HEK293 (cell line): ENCODE measurements at regions not wholly inside any gene's neighbourhood (a gene's known extent, or its start where the extent isn't known, plus 50 kb on each side); places are given as distances from the start of the nearest gene placed in this dataset.

Experiments used
- SP2 ChIP-seq: fragments of 450-650 bp; formaldehyde crosslinking; IDR thresholded peaks from 2 replicates; pipeline ENCODE4 v1.5.1; 2016; ENCODE audit warnings: missing biosample characterization, missing genetic modification characterization
- ZNF114 ChIP-seq: fragments of 450-650 bp; formaldehyde crosslinking; IDR thresholded peaks from 2 replicates; pipeline ENCODE4 v1.5.0; 2017; ENCODE audit warnings: missing biosample characterization, missing genetic modification characterization
- ZNF423 ChIP-seq: fragments of 450-650 bp; formaldehyde crosslinking; IDR thresholded peaks from 2 replicates; pipeline ENCODE4 v1.5.1; 2016; ENCODE audit warnings: missing biosample characterization, missing genetic modification characterization
- TF ChIP-seq, protein P1 (sequence below): fragments of 450-650 bp; formaldehyde crosslinking; IDR thresholded peaks from 2 replicates; pipeline ENCODE4 v1.5.1; 2016; ENCODE audit warnings: missing biosample characterization, missing genetic modification characterization

DNA sequence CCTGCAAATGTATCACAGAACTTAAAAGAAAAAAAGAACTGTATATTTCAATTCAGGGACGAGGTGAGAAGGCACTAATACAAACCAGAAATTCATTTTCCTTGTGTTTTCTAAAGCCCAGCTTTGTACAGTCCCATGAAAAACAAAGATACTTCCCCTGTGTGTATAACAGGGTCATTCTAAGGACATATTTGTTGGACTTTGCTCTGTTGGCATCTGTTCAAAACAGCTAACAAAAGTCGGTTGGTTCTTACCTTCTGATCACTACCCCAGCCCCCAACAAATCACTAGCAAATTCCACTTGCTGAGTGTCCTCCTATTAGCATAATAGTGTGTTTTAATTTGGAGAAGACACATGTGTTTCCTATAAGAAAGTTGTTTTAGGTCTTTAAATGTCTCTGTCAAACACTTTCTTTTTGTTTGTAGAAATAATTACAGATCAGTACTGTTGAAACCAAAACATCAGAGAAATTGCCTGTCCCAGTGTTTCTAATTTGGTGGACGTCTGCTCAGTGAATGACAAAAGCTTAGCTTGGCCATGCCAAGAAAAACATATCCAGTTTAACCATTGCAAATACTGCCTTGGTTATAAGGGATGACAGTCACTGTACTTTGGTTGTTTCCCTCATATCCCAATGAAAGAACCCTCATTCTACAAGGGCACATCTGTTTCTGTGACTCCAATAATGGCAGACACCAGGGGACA lies 480.5 kb downstream of the EBF1 start:
- TF ChIP-seq SP2 (tag by site-specific recombination): no peak
- TF ChIP-seq, protein P1, sequence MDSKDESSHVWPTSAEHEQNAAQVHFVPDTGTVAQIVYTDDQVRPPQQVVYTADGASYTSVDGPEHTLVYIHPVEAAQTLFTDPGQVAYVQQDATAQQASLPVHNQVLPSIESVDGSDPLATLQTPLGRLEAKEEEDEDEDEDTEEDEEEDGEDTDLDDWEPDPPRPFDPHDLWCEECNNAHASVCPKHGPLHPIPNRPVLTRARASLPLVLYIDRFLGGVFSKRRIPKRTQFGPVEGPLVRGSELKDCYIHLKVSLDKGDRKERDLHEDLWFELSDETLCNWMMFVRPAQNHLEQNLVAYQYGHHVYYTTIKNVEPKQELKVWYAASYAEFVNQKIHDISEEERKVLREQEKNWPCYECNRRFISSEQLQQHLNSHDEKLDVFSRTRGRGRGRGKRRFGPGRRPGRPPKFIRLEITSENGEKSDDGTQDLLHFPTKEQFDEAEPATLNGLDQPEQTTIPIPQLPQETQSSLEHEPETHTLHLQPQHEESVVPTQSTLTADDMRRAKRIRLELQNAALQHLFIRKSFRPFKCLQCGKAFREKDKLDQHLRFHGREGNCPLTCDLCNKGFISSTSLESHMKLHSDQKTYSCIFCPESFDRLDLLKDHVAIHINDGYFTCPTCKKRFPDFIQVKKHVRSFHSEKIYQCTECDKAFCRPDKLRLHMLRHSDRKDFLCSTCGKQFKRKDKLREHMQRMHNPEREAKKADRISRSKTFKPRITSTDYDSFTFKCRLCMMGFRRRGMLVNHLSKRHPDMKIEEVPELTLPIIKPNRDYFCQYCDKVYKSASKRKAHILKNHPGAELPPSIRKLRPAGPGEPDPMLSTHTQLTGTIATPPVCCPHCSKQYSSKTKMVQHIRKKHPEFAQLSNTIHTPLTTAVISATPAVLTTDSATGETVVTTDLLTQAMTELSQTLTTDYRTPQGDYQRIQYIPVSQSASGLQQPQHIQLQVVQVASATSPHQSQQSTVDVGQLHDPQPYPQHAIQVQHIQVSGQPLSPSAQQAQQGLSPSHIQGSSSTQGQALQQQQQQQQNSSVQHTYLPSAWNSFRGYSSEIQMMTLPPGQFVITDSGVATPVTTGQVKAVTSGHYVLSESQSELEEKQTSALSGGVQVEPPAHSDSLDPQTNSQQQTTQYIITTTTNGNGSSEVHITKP (tag by site-specific recombination): no peak
- TF ChIP-seq ZNF114 (tag by site-specific recombination): no peak
- TF ChIP-seq ZNF423 (tag by site-specific recombination): no peak
